HUES48 (cell line): ENCODE measurements at regions not wholly inside any gene's neighbourhood (a gene's known extent, or its start where the extent isn't known, plus 50 kb on each side); places are given as distances from the start of the nearest gene placed in this dataset.

Experiments
- H3K27ac ChIP-seq: one replicate; pipeline ENCODE4 v1.7.0; 2013; ENCODE audit warnings: low read depth, low read length, inconsistent platforms
- H3K27me3 ChIP-seq: 2 replicates; pipeline ENCODE4 v1.6.1; 2013; ENCODE audit warnings: mild to moderate bottlenecking, low read length; ENCODE audit not compliant: control insufficient read depth, insufficient read depth
- H3K36me3 ChIP-seq: 2 replicates; pipeline ENCODE4 v1.6.1; 2013; ENCODE audit warnings: low read length; ENCODE audit not compliant: control insufficient read depth, insufficient read depth
- H3K4me1 ChIP-seq: 2 replicates; pipeline ENCODE4 v1.6.1; 2013; ENCODE audit warnings: mild to moderate bottlenecking, low read length; ENCODE audit not compliant: control insufficient read depth, insufficient read depth
- H3K4me3 ChIP-seq: 2 replicates; pipeline ENCODE4 v1.5.1; 2013; ENCODE audit warnings: mild to moderate bottlenecking, low read depth, low read length
- H3K9ac ChIP-seq: 2 replicates; pipeline ENCODE4 v1.6.1; 2013; ENCODE audit warnings: mild to moderate bottlenecking, low read depth, low read length, moderate library complexity
- H3K9me3 ChIP-seq: 2 replicates; pipeline ENCODE4 v1.6.1; 2013; ENCODE audit warnings: low read length; ENCODE audit not compliant: control insufficient read depth, insufficient read depth

DNA sequence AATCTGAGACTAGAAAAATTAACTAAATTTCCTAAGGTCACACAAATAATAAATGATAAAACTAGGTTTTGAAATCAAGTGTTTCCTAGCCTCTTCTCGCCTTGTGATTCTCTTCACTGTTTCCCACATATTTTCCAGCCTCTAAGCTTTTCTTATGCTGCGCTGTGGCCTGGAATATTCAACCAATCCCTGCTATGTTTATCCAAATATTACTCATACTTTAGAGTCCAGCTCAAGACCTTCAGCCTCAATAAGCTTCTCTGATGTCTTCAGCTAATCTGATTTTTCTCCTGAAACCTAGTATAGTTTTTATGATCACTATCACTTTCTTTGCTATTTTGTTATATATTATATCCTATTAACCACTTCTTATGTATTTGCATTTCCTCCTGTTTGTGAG, 303.1 kb upstream of the CDH6 start:
- Histone ChIP-seq H3K4me1 (no peaks in the 10 kb centered on the region), H3K27ac (no peak overlapping the region), H3K9ac (no peak overlapping the region), H3K36me3 (no peaks in the 10 kb centered on the region), H3K4me3 (no peak overlapping the region), H3K27me3 (no peaks in the 10 kb centered on the region), H3K9me3 (no peaks in the 10 kb centered on the region)

DNA sequence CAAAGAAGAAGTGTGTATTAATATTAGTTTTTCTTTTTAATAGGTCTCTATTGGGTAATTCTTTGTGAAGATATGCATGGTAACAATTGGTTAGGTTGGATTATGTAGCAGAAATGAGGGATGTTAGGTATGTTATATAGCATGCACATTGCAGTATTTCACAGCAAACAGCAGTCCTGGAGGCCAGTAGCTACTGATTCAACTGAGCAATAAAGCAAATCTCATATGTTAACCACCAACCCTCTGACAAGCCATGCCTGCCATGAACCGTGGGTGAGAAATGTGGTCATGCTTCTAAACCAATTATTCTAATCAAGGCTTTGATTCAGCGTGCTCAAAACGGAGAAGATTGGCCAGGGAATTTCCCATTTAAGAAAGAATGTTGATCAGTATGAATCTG, 313.0 kb upstream of the CDH6 start:
- Histone ChIP-seq H3K27ac (no peak overlapping the region), H3K4me3 (no peak overlapping the region), H3K36me3 (no peaks in the 10 kb centered on the region), H3K9me3 (no peaks in the 10 kb centered on the region), H3K9ac (no peak overlapping the region), H3K4me1 (no peaks in the 10 kb centered on the region), H3K27me3 (no peaks in the 10 kb centered on the region)

DNA sequence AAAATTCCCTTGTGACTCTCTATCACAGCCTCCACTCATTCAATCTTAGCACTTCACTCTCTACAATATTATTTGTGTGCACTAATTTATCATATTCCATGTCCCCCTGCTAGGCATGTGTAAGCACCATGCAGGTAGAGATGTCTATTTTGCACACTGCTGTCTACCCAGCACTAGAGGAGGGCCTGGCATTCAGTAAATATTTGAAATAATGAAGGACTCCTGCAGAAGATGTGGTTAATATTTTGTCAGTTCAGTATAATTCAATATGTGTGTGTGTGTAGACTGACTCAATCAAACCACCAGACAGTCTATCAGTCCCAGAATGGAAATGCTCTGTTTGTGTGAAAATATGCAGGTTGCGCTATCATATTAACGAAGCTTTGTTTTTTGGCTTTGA, 313.6 kb upstream of the CDH6 start:
- Histone ChIP-seq H3K4me3 (no peak overlapping the region), H3K27me3 (no peaks in the 10 kb centered on the region), H3K4me1 (no peaks in the 10 kb centered on the region), H3K9ac (no peak overlapping the region), H3K9me3 (no peaks in the 10 kb centered on the region), H3K27ac (no peak overlapping the region), H3K36me3 (no peaks in the 10 kb centered on the region)

DNA sequence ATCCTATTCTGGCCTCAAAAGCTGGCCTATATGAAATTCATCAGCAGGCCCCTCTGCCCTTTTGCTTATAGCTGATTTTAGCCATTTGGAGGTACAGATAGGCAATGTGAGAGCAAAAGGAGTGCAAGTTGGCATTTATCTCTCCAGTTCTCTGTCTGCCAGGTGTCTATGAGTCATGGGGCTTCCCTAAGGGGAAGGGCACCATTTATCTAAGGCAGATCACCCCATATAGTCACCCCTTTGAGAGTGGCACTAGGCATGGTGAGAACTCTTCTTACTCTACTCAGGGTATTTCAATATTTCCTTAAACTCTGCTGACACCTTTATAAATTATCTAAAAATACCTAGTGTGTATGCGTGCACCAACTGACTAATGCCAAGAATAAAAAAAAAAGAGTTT, 314.7 kb upstream of the CDH6 start:
- no peaks in the 10 kb centered on the region for H3K9me3 ChIP-seq
- no peak overlapping the region for H3K9ac ChIP-seq
- no peak overlapping the region for H3K27ac ChIP-seq
- H3K27me3 ChIP-seq = no peaks in the 10 kb centered on the region
- no peak overlapping the region for H3K4me3 ChIP-seq
- H3K4me1 ChIP-seq = no peaks in the 10 kb centered on the region
- H3K36me3 ChIP-seq = no peaks in the 10 kb centered on the region

DNA sequence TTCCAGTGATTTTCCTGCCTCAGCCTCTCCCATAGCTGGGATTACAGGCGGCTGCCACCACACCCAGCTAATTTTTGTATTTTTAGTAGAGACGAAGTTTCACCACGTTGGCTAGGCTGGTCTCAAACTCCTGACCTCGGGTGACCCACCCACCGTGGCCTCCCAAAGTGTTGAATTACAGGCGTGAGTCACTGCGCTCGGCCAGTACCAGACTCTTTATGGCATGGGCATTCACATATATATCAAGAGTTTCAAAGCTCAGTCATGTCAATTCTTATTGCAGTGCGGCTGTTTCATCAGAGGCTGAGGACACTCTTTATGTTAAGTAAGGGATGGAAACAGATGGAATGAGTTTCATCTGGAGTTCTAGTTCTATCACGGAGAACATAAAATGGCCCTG, 315.2 kb upstream of the CDH6 start:
- no peak overlapping the region for H3K4me3 ChIP-seq
- H3K27me3 ChIP-seq = no peaks in the 10 kb centered on the region
- no peaks in the 10 kb centered on the region for H3K4me1 ChIP-seq
- no peak overlapping the region for H3K9ac ChIP-seq
- no peaks in the 10 kb centered on the region for H3K9me3 ChIP-seq
- H3K27ac ChIP-seq = no peak overlapping the region
- H3K36me3 ChIP-seq = no peaks in the 10 kb centered on the region

DNA sequence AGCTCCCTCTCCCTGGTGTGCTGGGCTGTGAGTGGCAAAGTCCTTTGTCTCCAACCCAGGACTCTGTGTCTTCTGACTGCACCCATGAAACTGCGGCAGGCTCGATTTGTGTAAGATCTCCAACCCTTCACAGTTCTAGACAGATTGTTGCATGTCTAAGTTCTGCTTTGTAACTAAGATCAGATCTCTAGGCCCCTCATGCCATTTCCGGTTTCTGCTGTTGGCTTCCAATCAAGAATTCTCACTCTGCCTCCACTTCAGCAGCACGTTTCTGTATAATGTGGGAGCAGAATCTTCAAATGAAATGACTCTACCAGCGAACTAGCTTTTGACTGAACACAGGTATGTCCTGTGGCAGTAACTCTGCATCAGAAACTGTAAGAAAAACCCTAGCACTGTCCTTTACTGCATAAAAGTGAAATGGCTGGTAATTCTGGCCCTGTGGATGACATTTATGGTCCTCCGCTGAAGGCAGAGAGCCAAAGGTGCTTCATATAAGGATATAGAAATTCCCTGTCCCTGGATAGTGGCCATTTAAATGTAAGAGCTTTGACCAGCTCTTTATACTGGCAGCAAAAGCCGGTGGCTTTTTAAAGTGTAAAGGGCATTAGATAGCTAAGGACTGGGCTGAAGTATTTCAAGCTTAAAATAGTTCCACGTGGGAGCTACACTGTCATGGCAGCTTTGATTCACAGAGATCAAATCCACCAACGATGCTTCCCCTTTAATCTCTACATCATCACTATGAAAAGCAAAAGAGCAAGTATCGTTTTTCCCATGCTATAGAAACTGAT, 319.0 kb upstream of the CDH6 start:
- Histone ChIP-seq H3K27me3 (no peaks in the 10 kb centered on the region), H3K9ac (no peak overlapping the region), H3K36me3 (no peaks in the 10 kb centered on the region), H3K4me3 (no peak overlapping the region), H3K9me3 (no peaks in the 10 kb centered on the region), H3K4me1 (peaks cover 9% of the 10 kb centered on the region), H3K27ac (no peak overlapping the region)

DNA sequence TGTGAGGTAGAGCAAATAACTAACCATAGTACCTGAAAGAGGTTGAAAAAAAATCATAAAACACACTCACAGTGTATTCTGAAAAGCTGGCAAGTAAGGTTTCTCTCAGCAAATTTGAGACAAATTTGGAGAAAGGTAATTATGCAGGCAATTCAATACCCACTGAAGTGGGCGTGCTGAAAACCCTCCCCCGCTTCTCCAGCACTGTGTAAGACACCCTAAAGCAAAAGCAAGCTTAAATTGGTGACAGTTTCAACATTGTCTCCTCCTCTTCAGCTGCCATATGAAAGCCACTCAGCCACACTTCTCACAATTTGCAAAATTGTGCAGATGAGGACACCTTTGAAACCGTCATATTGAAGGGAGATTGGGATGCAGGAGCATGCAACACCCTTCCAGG, 322.3 kb upstream of the CDH6 start:
- Histone ChIP-seq H3K4me3 (no peak overlapping the region), H3K27ac (no peak overlapping the region), H3K36me3 (no peaks in the 10 kb centered on the region), H3K27me3 (no peaks in the 10 kb centered on the region), H3K9ac (no peak overlapping the region), H3K4me1 (peaks cover 19% of the 10 kb centered on the region), H3K9me3 (no peaks in the 10 kb centered on the region)

DNA sequence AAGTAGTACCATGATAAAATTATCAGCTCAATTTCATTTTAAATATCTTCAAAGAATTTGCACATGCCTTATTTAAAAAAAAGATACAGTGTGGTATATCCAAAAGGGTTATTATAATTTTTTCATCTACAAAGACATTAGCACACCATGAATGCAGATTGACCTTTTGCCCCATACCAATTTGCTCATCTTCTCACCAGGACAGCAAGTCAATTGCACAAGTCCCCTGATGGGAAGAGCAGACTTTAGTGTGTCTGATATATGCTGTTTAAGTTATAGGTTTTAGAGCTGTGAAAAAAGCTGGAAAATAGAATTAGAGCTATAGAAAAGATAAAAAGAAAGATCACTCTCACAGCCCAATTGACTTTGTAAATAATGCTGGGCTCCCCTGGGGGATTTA, 325.8 kb upstream of the CDH6 start:
- Histone ChIP-seq H3K27me3 (no peaks in the 10 kb centered on the region), H3K27ac (no peak overlapping the region), H3K4me3 (no peak overlapping the region), H3K9me3 (no peaks in the 10 kb centered on the region), H3K36me3 (no peaks in the 10 kb centered on the region), H3K9ac (no peak overlapping the region), H3K4me1 (peaks cover 19% of the 10 kb centered on the region)

DNA sequence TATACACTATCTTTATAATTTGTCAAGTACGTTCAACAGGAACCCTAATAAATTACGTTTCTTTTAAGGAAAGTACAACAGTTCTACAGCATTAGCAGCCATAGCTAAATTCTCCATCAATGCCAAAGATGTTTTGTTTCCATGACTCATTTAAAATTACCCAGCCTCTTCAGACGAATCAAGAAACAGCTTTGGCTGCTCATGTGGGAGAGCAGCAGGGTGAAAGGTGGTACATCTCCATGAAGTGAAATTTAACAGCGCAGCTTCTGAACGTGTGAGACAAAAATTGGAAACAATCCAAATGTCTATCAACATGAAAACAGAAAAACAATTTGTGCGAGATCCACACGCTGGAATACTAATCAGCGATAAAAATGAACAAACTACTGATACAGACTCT, 327.3 kb upstream of the CDH6 start:
- no peaks in the 10 kb centered on the region for H3K27me3 ChIP-seq
- no peak overlapping the region for H3K4me3 ChIP-seq
- H3K9ac ChIP-seq = no peak overlapping the region
- H3K4me1 ChIP-seq = peaks cover 14% of the 10 kb centered on the region
- H3K36me3 ChIP-seq = no peaks in the 10 kb centered on the region
- no peak overlapping the region for H3K27ac ChIP-seq
- H3K9me3 ChIP-seq = no peaks in the 10 kb centered on the region

DNA sequence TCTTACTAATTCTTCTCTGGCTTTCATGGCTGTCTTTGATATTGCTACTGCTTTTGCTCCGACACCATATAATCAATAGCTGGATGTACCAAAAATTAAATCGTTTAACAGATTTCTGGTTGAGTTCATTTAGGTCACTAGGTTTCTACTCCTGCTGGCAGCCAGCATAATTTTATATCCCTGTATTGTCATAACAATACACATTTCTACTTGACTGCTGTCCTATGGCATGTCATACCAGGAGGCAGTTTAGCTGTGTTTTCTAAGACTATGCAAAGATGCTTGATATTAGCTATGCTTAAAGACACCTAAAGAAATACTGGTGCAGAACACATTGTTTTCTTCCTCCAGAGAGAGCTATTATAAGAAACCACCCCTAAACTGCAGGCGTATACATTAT, 337.2 kb upstream of the CDH6 start:
- H3K36me3 ChIP-seq = no peaks in the 10 kb centered on the region
- H3K4me1 ChIP-seq = no peaks in the 10 kb centered on the region
- no peaks in the 10 kb centered on the region for H3K9me3 ChIP-seq
- no peak overlapping the region for H3K27ac ChIP-seq
- H3K4me3 ChIP-seq = no peak overlapping the region
- H3K27me3 ChIP-seq = no peaks in the 10 kb centered on the region
- H3K9ac ChIP-seq = no peak overlapping the region

DNA sequence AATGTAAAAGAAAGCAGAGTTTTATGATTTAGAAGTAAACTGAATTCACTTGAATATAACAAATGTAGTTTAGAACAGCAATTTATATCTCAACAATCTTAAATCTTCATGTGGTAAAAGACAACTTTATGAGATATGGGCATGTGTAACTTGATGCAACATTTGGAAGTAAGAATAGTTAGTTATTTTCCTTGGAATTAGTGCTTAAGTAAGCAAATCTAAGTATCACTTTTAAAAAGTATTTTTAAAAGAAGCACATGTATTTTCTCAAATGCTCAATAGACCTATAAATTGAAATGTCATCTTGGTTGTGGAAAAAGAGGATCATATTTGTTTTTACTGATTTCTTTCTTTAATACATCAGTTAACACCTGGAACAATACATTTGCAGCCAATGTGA, 340.3 kb upstream of the CDH6 start:
- H3K4me3 ChIP-seq = no peak overlapping the region
- H3K36me3 ChIP-seq = no peaks in the 10 kb centered on the region
- H3K9me3 ChIP-seq = no peaks in the 10 kb centered on the region
- no peaks in the 10 kb centered on the region for H3K4me1 ChIP-seq
- no peak overlapping the region for H3K9ac ChIP-seq
- H3K27me3 ChIP-seq = no peaks in the 10 kb centered on the region
- no peak overlapping the region for H3K27ac ChIP-seq
